PC-3 (cell line): ENCODE measurements at regions not wholly inside any gene's neighbourhood (a gene's known extent, or its start where the extent isn't known, plus 50 kb on each side); places are given as distances from the start of the nearest gene placed in this dataset.
"Not testable (repeated sequence)": the region's sequence is repeated elsewhere in the genome, so short reads cannot be mapped to it uniquely, and the experiment has no call there.

Experiments used
- EZH2 ChIP-seq: fragments of 300-600 bp; sonication (generic); IDR thresholded peaks from one replicate; pipeline ENCODE4 v1.6.1; 2017; ENCODE audit warnings: antibody characterized with exemption, mild to moderate bottlenecking, low read length; ENCODE audit not compliant: unreplicated experiment
- TF ChIP-seq, protein P1 (sequence below): fragments of 300-600 bp; sonication (generic); conservative IDR thresholded peaks from 2 replicates; pipeline ENCODE4 v1.5.1; 2017; ENCODE audit warnings: antibody characterized with exemption, low read depth, mild to moderate bottlenecking, low read length

- TF ChIP-seq EZH2: not testable (repeated sequence)
- TF ChIP-seq, protein P1, sequence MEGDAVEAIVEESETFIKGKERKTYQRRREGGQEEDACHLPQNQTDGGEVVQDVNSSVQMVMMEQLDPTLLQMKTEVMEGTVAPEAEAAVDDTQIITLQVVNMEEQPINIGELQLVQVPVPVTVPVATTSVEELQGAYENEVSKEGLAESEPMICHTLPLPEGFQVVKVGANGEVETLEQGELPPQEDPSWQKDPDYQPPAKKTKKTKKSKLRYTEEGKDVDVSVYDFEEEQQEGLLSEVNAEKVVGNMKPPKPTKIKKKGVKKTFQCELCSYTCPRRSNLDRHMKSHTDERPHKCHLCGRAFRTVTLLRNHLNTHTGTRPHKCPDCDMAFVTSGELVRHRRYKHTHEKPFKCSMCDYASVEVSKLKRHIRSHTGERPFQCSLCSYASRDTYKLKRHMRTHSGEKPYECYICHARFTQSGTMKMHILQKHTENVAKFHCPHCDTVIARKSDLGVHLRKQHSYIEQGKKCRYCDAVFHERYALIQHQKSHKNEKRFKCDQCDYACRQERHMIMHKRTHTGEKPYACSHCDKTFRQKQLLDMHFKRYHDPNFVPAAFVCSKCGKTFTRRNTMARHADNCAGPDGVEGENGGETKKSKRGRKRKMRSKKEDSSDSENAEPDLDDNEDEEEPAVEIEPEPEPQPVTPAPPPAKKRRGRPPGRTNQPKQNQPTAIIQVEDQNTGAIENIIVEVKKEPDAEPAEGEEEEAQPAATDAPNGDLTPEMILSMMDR: not testable (repeated sequence)
Measured at GRCh38 chr14:97808541-97808940, 1011.4 kb downstream of the VRK1 start.
